ENCODE measurements at regions not wholly inside any gene's neighbourhood (a gene's known extent, or its start where the extent isn't known, plus 50 kb on each side); places are given as distances from the start of the nearest gene placed in this dataset.
"Not testable (repeated sequence)": the region's sequence is repeated elsewhere in the genome, so short reads cannot be mapped to it uniquely, and the experiment has no call there.

DNA sequence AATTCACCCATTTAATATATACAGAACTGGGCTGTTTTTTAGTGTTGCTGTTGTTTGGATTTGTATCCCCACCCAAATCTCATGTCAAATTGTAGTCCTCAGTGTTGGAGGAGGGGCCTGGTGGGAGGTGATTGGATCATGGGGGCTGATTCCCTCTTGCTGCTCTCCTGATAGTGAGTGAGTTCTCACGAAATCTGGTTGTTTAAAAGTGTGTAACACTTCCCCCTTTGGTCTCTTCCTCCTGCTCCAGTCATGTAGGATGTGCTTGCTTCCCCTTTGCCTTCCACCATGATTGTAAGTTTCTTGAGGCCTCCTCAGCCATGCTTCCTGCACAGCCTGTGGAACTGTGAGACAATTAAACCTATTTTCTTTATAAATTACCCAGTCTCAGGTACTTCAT is 141.6 kb upstream of the AADAT start:
- no peak for DNase-seq (ENCODE audit: low read depth)

GRCh38 chr4:170230242-170230641 is 140.5 kb upstream of the AADAT start:
- DNase-seq (ENCODE audit: low read depth): no peak

- DNase-seq (ENCODE audit: low read depth): no peak
These were observed 139.2 kb upstream of the AADAT start for GRCh38 chr4:170229006-170229405.

DNA sequence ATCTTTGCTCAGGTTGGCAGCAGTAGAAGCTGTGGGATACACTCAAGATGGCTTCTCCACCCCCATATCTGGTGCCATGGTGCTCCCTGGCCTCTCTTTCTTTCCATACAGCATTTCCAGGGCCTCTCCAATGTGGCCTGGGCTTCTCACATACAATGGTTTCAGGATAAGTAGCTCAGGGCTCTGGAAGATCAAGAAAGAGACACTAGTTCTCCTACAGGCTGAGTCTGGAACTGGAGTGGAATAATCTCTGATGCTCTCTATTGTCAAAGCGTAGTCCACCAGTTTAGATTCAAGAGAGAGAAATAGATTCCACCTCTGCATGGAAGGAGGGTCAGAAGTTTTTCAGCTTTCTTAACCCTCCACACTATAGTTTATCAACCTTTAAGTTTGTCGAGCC is 138.2 kb upstream of the AADAT start:
- no peak for DNase-seq (ENCODE audit: low read depth)

GRCh38 chr4:170226288-170226687 is 136.5 kb upstream of the AADAT start:
- DNase-seq (ENCODE audit: low read depth): no peak

- no peak for DNase-seq (ENCODE audit: low read depth)
These were observed 125.0 kb upstream of the AADAT start for GRCh38 chr4:170214731-170215130.

- no peak for DNase-seq (ENCODE audit: low read depth)
These were observed 124.3 kb upstream of the AADAT start for GRCh38 chr4:170214101-170214500.

DNA sequence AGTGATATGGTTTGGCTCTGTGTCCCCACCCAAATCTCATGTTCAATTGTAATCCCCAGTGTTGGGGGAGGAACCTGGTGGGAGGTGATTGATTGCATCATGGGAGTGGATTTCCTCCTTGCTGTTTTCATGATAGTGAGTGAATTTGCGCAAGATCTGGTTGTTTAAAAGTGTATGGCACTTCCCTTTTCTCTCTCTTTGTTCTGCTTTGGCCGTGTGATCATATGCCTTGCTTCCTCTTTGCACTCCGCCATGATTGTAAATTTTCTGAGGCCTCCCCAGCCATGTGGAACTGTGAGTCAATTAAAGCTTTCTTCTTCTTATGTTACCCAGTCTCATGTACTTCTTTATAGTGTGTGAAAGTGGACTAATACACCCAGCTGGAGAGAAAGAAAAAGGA is 113.0 kb upstream of the AADAT start:
- no peak for DNase-seq (ENCODE audit: low read depth)

DNA sequence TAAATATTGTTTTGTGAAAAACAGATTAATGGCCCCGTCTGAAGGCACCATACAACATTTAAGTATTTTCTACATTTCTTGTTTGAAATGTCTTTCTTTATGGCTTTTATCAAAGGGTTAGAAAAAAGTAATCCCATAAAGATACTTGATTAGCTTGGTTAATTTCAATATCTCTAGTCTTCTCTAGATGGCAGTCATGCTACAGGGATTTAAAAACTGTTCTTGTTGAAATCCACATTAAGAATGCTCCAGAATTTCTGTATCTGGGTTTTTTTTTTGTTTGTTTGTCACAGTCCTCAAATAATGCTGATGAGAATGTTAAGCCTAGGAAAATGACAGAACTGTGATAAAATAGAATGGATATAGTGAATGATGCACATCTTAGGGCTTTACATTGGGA is 109.0 kb upstream of the AADAT start:
- no peak for DNase-seq (ENCODE audit: low read depth)

- DNase-seq (ENCODE audit: low read depth): not testable (repeated sequence)
These were observed 105.0 kb upstream of the AADAT start for GRCh38 chr4:170194794-170195193.

- DNase-seq (ENCODE audit: low read depth): no peak
These were observed 103.7 kb upstream of the AADAT start for GRCh38 chr4:170193496-170193895.

DNA sequence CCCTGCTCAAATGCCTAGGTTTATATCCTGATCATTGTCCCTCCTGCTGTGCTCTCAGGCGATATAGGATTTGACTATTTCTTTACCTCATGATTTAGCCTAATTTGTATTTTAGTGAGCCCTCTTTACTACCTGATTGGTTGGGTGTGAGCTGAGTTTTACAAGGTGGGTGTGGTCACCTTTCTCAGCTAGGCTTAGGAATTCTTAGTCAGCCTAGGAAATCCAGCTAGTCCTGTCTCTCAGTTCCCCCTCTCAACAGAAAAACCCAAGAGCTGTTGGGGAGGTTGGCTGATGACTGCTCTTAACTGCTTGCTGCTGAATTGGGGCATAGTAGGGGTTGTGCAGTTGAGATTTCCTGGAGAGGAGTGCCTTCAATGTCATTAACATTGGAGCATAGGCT is 100.5 kb upstream of the AADAT start:
- no peak for DNase-seq (ENCODE audit: low read depth)

- no peak for DNase-seq (ENCODE audit: low read depth)
These were observed 81.1 kb upstream of the AADAT start for GRCh38 chr4:170170861-170171260.

- no peak for DNase-seq (ENCODE audit: low read depth)
These were observed 79.9 kb upstream of the AADAT start for GRCh38 chr4:170169699-170170098.

GRCh38 chr4:170167678-170168077 is 77.9 kb upstream of the AADAT start:
- no peak for DNase-seq (ENCODE audit: low read depth)

- DNase-seq (ENCODE audit: low read depth): not testable (repeated sequence)
These were observed 76.4 kb upstream of the AADAT start for GRCh38 chr4:170166193-170166592.

DNA sequence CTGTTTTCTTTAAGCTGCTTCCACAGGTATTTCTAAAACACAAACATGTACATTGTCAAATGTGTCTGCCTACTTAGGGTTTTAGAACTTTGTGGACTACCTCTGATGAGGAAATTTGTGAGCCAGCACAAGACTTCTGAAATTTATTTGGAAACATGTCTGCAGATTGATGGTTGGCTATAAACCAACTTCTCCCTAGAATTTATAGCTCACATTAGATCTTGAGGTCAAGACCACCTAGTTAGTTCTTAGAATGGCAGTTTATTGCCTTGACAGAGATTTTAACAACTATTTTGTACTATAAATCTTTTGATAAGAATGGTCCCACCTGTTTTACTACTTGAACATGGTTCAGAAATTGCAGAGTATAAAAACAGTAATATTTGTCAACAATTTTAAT is 72.7 kb upstream of the AADAT start:
- no peak for DNase-seq (ENCODE audit: low read depth)

DNA sequence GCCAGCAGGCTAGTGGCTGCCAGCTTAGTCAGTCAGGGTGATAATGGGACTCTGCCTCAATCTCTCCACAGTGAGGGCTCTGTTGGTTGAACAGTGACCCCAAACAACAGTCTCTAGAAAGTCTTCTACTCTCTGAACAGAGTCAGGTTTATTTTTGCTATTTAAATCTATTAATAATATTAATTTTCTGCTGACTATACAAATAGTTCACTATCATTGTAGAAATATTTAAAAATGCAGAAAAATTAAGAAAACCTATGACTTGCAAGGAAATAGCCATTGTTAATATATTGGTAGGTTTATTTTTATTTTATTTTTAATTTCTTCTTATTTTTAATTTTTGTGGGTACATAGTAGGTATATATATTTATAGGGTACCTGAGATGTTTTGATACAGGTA is 67.9 kb upstream of the AADAT start:
- DNase-seq (ENCODE audit: low read depth): no peak

DNA sequence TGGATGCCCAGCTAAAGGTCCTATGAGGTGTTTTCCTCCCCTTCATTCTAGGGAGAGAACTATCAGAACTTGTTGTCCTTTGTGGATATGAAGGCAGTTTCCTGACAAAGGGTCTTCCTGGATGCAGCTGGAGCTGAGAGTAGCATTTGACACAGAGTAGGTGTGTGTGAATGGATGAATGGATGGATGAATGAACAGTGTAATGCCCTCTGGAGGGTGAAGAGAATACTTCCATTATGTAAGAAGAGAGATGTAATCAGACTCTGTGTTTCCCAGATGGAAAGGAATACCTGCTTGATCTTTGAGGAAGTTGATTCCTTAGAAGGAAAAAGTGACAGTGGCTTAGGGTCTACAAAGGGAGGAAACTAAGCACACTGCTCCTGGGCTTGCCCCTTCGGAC is 55.4 kb upstream of the AADAT start:
- DNase-seq (ENCODE audit: low read depth): no peak

GRCh38 chr4:170139764-170140163 is 50.0 kb upstream of the AADAT start:
- DNase-seq (ENCODE audit: low read depth): peak; percentile 20
